HG02870 (cell line): ENCODE measurements at regions not wholly inside any gene's neighbourhood (a gene's known extent, or its start where the extent isn't known, plus 50 kb on each side); places are given as distances from the start of the nearest gene placed in this dataset.

Experiments used
- ATAC-seq: cut with Tn5 transposase; IDR thresholded peaks from one replicate; pipeline ENCODE4 v1.9.1; 2021; ENCODE audit warnings: mild to moderate bottlenecking, moderate library complexity; ENCODE audit not compliant: unreplicated experiment

DNA sequence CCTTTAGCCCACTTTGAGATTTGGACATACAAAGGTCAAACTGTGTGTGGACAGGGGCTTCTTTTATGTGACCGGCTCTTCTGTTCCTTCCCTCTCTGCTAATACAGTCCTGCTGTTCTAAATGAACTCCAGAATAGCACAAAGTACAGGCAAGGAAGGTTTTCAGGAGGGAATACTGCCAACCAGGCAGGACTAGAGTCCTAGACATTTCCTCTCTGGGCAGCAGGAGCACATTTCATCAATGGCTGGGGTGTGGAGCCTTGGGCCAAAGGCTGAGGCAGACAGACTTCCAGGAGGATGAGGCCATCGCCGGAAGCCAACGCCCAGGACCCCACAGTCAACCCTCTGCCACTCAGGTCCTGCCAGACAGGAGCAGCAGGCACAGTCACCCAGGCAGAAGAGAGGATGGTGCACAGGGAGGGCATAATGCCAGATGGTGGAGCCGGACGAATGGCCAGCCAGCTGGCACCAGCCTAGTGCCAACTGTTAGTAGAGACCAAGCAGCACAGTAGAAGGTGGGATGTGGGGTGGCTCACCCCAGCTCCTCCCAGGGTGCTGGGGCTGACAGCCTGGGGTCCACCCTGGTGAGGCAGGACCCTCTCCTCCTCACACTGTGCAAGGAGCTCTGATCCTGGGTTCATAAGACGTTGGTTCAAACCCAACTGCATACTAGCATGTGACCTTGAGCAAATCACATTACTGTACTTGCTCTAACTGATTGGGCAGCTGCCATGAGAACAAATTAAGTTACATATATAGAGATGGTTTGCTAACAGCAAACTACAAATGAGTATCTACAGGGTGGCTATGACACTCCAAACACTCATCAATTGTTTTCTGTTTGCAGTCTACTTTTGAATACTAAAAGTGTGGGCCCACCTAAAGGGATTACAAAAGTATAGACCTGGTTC lies 410.7 kb downstream of the SIPA1L2 start:
- ATAC-seq: no peak

DNA sequence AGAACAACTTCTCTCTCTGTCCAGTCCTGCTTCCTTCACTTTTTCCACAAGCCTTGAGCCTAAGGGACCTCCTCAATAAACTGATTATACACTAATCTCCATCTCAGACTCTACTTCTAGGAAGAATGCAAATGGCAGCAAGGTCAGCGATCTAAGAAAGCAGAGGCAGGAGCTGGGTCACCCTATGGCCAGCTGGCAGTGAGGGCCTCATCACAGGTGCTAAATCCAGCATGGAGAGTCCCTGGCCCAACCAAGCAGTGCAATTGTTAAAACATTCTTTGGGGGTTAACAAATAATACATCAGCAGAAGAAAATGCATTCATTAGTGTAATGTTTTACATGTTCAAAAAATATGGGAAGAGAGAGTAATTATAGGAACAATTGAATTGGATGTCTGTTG lies 416.0 kb downstream of the SIPA1L2 start:
- ATAC-seq: no peak

DNA sequence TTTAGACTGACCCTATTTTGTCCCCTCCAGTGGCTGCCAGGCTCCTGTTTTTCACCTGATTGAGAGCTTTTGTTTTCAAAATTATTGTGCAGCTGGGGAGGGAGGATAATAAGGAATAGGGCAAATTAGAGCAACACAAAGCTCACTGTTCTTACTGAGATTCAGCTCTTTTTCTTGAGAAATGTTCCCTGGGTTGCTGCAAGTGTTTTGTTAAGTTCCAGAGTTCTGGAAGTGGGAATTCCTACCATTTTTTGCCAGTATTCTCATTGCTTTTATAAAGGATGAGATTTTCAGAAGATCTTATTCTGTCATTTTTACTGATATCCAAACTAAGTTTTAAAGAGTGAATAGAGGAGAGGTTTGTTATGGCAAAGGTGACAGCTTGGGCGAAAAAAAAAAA lies 417.7 kb downstream of the SIPA1L2 start:
- ATAC-seq: no peak

DNA sequence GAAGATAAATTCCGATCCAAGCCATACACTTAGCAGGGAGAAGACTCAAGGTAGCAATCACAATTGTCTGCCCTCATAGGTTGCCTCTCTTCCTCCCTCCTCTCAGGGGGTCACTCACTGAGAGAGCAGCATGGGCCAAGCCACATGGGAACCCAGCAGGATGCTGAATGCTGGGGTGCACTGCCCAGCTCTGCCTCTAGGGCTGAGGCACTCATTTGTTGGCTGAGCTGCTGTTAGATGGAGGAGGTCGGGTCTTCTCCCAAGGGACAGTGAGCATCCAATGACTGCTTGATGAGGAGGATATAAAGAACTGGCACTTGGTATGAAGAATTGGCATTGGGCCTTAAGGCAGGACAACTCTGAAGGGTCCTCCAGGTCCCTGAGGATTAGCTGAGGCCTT lies 418.8 kb downstream of the SIPA1L2 start:
- ATAC-seq: no peak

DNA sequence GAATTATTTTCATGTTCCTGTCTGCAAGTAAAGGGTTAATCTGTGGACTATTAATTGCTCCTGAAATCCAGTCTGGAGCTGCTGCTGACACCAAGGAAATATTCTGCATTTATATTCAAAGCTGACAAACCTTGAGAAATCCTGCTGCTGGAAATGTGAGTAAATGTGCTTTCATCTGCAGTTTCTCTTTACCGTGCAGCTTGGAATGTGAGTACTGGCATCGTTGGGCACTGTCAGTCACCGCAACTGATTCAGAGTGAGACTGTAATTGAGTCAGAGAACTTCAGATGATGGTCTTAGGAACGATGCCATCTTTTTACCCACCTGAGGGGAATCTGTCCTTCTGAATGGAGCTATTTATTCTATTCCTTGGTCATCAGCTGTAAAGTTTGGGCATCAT lies 420.6 kb downstream of the SIPA1L2 start:
- no peak for ATAC-seq

DNA sequence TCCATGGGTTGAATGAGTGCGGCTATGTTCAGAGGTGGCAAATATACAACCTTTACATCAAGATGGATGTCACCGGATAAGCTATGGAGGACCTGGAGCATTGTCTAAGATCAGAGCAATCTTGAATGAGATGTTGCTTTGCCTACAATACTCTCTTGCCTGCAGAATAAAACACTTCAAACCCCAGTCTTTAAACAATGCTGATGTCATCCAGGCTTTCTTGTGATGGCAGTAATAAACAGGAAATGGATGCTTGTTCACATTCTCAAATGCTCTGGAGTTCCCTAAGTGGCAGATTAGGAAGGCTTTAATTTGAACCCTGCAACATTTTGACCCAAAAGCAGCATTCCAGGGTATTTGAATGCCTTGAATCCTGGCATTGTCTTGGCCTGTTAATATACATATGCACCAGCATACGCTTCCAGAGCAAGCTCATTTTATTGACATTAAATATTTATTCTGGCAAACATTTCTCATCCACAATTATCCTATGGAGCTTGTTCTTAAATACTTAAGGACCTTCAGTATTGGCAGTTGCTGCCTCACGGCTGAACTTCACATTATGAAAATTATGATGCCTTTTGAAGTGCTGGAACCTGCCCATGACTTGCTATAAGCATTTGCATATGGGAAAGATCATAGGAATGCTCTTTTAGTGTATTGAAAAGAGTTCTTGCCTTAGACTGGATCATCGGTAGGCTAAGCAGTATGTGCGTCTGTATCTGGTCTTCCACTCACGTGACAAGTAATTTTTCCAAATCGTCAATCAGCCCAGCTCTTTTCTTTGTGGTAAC lies 422.7 kb downstream of the SIPA1L2 start:
- ATAC-seq: no peak

DNA sequence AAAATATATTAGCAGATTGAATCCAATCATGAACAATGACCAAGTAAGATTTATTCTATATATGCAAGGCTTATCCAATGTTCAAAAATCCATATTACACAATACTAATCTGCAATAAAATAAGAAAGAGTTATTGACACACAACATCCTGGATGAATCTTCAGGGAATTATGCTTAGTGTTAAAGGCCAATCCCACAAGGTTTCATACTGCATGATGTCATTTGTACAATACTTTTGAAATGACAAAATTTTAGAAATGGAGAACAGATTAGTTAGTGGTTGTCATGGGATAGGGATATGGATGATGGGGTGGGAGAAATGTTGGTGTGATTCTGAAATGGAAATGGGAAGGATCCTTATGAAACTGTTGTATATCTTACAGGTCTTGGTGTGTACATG lies 425.7 kb downstream of the SIPA1L2 start:
- no peak for ATAC-seq

DNA sequence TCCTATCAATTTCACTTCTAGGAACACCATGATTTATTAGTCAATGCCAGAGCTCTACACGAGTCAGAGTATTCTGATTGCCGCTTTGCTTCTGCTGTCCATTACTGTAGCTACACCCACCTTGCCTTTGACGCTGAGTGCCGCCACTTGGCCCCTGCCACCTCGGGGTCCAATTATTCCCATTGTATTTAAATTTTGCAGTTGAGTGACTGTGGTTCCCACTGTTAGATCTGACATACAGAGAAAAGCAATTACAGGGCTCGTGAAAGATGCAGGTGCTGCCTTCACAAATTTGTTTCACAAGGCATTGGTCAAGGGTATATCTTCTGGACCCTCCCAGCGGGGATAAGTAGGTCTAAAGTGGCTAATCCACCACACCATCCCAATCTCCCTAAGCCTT lies 428.9 kb downstream of the SIPA1L2 start:
- ATAC-seq: no peak

DNA sequence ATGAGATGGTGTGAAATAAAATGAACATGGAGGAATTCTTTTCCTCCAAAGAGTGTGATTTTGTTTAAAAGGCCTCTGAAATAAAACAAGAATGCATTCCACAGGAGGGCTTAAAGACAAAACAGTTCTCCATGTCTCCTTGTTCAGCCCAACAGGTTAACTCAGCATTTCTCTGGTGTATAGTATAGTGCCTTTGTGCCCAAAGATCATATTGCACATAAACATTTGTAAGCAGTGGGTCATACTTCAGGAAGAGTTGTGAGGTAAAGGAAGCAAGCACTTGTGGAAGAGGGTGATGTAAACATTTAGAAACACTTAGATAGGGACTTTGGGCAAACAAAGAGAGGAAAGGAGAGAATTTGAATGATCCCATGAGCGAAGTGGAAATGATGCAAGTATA lies 433.9 kb downstream of the SIPA1L2 start:
- ATAC-seq: no peak

DNA sequence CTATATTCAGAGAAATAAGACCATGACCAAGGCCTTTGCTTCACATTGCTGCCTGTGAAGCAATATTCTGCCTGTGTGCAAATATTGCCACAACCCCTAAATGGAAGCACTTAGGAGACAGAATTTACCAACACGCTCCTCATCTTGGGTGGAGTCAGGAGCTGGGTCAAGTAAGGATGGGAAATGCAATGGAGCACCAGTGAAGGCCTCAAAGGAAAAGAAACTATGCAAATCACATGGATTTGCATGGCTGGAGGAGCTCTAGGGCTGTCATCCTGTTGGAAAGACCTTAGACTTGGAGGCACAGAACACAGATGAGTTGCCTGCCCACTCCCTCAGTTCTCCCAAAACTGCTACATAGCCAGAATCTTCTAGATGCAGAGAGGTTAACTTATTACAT lies 435.5 kb downstream of the SIPA1L2 start:
- ATAC-seq: no peak

DNA sequence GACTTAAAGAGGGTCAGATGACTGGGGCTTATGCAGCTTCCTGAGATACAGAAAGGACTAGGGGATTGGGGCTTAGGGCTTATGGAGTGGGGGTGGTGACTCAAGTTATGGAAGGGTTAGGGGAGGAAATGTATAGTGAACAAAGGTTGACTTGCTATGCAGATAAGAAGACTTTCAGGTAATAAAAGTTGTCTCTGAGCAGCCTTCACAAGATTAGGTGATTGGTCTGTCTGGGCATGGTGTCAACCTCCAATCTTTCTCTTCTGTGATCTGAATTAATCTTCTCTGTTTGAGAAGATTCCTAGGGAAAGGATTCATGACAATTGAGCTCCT lies 436.5 kb downstream of the SIPA1L2 start:
- no peak for ATAC-seq

DNA sequence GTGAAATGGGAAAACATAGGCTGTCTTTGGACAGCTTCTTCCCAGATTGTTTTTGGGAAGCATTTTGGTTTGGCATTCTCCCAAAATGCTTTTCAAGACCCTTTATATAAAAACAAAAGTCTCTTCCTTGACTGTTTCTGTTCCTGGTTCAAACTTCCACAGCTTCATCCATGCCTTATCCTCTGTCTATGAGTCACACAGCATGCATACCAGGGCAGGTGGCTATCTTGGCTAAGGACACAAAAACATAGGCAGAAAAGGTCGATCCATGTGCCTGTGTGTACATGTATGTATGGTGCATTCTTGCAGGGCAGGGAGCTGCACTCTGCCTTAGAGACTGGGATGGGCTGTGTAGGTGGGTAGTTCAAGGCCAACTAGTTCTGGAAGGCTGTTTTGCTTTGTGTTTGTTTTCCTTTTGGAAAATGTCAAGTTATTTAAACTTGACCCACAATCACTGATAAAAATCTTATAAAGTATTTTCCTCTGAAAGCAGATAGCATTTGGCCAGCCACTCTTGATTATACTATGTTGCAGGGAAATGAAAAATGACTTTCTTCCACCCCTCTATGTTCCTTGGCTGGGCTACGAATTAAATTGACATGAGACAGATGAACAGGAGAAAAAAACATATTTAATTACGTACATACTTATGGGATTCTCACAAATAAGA lies 437.0 kb downstream of the SIPA1L2 start:
- no peak for ATAC-seq

DNA sequence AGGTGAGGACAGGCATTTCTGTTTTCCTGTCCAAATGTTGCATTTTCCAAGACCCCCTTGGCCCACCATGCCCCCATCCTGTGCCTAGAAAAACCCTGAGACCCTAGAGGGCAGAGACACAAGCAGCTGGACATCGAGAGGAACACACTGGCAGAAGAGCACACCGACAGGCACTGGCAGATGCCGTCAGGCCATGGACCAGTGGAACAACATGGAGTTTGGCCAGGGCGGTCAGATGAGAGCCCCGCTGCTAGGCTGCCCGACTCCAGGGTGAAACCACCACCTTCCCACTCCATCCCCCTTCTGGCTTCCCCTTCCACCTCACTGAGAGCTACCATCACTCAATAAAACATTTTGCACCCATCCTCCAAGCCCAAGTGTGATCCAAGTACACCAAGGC lies 438.4 kb downstream of the SIPA1L2 start:
- ATAC-seq: no peak

DNA sequence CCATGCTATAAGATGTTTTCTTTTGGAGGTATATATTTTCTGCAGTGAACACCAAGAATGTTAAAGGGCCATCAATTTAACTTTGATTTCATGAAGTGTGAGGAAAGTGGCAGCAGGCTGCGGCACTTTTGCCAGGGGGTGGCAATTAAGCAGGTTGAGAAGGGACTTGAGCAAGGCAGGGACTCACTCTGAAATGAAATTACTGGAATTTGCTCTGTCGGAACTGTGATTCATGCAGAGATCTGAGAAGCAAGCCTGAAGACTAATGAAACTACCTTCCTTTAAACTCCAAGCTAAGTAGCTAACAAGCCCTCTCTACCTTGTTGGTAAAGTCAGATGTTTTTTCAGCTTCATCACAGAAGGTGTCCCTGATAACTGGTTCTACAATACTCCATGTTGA lies 441.6 kb downstream of the SIPA1L2 start:
- ATAC-seq: no peak

DNA sequence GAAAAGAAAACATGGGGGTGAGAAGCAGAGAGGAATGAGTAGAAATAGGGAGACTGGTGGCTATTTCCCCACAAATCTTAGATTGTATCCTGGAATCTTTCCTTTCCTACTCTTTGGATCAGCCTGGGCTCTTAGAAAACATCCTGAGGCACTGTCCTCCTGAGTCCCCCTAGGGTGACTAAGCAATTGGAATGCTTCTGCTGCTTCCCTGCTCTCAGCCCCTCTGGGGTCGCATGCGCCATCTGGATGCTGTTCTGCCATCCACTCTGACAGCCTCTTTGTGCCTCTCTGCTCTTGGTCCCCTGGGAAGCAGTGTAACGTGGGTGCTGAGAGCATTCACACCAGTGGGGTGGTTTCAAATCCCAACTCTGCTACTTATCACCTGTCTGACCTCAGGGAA lies 443.0 kb downstream of the SIPA1L2 start:
- no peak for ATAC-seq

DNA sequence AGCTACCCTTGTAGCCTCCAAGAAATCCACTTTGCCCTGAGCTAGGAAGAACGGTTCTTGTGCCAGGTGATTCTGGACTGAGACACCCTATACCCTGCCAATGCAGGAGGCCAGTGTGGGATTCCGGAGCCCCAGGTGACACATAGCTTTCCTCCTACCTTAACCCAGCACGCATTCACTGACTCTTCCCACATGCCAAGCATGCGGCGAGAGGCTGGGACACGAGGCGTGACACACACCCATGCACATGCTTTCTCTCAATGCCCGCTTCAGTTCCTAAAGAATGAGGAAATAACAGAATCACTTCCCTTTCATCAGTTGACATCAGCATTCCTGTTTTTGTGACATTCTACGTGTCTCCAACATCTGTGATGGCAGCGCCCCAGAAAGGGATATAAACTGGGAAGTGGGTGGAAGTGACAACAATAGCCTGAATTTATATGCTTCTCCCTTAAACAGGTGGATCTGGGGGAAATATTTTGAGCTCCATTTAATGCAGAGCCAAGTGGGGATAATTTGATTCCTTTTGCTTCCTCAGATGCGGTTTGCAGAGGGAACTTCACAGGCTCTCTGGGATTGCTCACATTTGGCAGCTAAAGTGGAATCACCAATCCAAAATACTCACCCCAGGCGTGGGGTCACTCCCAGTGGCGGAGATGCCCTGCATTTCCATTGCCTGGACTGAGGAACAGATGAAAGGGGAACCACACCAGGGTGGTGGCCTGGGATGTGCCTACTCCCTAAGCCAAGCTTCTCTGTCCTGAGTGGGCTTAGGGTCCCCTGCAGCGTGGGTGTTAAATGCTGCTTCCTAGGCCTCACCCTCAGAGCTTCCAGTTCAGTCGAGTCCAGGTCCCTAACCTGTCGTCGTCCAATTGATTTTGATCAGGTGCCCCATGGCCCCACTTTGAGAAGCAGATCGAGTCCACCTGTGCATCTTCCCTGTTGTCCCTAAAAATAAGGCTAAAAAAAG lies 445.1 kb downstream of the SIPA1L2 start:
- ATAC-seq: no peak

DNA sequence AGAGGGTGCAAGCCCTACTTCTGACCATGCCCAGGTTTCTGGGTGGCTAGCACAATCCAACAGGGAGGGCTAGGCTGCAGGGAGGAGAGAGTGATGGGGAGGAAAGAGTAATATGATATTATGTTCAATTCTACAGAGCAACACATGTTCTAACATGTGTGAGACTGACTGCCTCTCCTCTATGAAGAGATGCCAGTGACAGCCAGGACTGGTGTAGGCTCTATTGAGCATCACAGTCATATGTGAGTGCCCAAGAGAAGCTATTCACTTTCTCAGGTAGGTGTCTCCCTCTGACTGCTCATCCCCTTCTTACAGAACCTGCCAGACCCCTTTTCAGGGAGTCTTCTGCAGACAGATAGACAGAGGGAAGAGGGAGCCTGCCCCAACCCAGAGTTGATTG lies 446.1 kb downstream of the SIPA1L2 start:
- no peak for ATAC-seq

DNA sequence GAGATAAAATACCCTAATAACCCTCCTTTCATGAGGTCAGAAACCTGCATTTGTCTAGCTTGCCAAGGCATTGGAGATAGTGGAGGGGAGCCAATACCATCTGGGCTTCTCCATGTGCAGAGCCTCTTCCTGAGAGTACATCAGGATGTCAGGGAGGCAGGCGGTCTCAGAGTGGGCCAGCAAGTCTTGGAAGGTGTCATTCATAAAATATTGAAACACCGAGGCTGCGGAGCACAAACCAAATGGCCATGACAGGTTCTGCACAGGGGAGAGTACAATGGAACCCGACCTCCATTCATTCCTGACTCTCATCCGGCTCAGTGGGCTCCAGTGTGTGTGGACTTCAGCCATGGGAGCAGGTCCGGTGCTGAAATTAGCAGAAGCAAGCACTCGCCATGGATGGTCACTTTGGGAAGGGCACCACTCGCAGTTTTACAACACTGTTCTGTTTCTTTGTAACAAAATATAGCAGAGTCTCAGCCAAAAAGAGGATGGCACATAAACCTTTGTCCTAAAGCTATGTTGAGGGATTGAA lies 446.6 kb downstream of the SIPA1L2 start:
- no peak for ATAC-seq

DNA sequence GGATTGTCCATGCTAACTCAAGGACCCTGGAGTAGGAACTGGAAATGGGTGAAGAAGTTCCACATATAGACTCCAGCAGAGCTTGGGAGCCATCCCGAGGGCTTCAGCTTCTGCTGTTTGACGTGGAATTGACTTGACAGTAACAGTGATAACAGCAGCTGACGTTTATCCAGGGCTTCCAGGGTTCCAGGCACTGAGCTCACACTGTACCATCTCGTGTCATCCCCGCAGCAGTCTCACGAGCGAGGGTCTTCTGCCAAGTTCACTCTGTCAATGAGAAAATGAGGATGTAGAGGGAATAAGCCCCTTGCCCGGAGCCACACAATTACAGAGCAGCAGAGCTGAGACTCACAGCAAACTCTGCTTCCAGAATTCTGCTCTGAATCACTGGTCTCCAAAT lies 447.7 kb downstream of the SIPA1L2 start:
- no peak for ATAC-seq

DNA sequence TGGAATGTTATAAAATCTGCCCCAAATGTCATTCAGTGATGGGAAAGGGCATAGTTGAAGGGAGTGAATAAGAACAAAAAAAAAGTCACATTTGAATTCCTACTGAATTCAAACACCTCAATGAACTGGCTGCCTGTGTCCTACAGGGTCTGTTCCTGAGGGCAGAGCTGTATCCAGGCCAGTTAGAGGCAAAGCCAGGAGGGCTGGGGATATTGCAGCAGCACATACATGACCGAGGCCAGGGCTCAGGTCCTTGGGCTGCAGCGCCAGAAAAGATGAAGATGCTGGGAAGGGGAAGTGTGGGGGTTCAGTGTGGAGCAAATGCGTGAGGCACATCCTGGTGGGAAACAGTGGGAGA lies 449.2 kb downstream of the SIPA1L2 start:
- ATAC-seq: no peak
